Ishikawa (cell line): ENCODE measurements at regions not wholly inside any gene's neighbourhood (a gene's known extent, or its start where the extent isn't known, plus 50 kb on each side); places are given as distances from the start of the nearest gene placed in this dataset.

Experiments
- CREB1 ChIP-seq: IDR thresholded peaks from 2 replicates; pipeline ENCODE4 v1.6.1; 2012; ENCODE audit warnings: low read depth
- EGR1 ChIP-seq: IDR thresholded peaks from 2 replicates; pipeline ENCODE4 v1.6.1; 2012
- EP300 ChIP-seq: IDR thresholded peaks from 2 replicates; pipeline ENCODE4 v1.6.1; 2012; ENCODE audit warnings: borderline replicate concordance
- NFIC ChIP-seq: IDR thresholded peaks from 2 replicates; pipeline ENCODE4 v1.6.1; 2012
- RAD21 ChIP-seq: IDR thresholded peaks from 2 replicates; pipeline ENCODE4 v1.6.1; 2012; ENCODE audit warnings: low read depth
- TAF1 ChIP-seq: IDR thresholded peaks from 2 replicates; pipeline ENCODE4 v1.6.1; 2012; ENCODE audit warnings: low read depth, mild to moderate bottlenecking
- TCF12 ChIP-seq: IDR thresholded peaks from 2 replicates; pipeline ENCODE4 v1.6.1; 2012; ENCODE audit warnings: low read depth
- YY1 ChIP-seq: IDR thresholded peaks from 2 replicates; pipeline ENCODE4 v1.6.1; 2012; ENCODE audit warnings: low read depth
- ZBTB7A ChIP-seq: IDR thresholded peaks from 2 replicates; pipeline ENCODE4 v1.6.1; 2012; ENCODE audit warnings: low read depth

DNA sequence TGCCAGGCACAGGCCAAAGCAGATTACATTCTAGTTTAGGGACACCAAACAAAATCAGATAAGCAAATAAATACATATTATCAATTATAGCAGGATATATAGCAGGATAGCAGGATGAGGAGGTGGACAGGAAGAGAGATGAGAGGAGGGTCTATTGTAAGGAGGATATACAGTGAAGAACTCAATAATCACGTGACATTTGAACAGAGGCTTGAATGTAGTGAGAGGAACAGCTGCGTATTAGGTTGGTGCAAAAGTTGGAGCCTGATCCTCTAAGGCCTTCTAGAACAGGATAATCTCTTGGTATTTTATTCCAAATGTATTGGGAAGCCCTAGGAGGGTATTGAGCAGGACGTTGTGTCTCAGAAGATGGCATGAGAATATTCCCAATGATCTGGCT is 136.7 kb downstream of the CYLD start:
- TF ChIP-seq ZBTB7A = no peak
- TF ChIP-seq TCF12 = no peak
- TF ChIP-seq EP300 = no peak
- TF ChIP-seq EGR1 = no peak
- no peak for TF ChIP-seq YY1
- TF ChIP-seq RAD21 = no peak
- no peak for TF ChIP-seq CREB1
- no peak for TF ChIP-seq NFIC
- no peak for TF ChIP-seq TAF1
